ENCODE measurements at regions not wholly inside any gene's neighbourhood (a gene's known extent, or its start where the extent isn't known, plus 50 kb on each side); places are given as distances from the start of the nearest gene placed in this dataset.

- DNase-seq (ENCODE audit: low read depth, low spot score) = no peak
Observed at GRCh38 chr1:56191369-56191768, 388.0 kb downstream of the PLPP3 start.

- DNase-seq (ENCODE audit: low read depth, low spot score) = no peak
Observed at GRCh38 chr1:56190806-56191365, 388.5 kb downstream of the PLPP3 start.

DNA sequence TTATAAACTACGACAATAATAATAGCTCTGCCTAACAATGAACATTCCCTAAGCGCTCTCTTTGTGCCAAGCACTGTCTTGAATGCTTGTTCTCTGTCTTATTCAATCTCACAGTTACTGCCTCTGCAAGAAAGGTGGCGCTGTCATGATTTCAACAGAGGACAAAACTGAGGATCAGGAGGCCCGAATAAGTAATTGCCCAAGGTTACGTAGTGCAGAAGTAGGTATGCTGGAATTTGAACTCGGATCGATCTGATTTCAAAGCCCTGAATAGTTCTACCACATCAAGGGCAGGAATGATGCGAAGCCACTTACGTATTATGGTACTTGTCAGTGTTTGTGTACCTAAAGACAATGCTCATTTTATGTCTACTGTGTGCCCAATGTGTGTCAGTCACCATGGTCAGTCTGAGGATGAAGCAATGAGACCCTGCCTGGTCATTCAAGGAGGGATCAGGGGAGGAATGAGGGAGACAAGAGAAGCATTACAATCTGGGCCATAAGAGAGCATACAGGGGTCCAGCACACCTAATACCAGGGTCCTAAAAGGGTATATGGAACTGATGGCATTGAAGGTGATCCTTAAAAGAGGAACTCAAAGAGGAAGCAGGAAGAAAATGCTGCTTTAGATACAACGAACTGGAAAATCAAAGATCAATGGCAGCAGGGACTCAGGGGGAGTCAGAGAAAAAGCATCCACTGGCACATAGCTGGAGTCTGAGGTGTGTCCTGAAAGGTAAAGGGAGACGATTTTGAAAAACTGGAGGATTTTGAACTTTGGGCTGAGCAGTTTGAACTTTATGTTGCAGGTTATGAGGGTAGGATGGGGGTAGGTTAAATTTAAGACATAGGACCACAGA, 389.2 kb downstream of the PLPP3 start:
- no peak for DNase-seq (ENCODE audit: low read depth, low spot score)

GRCh38 chr1:56189454-56189853, 389.9 kb downstream of the PLPP3 start:
- no peak for DNase-seq (ENCODE audit: low read depth, low spot score)

DNA sequence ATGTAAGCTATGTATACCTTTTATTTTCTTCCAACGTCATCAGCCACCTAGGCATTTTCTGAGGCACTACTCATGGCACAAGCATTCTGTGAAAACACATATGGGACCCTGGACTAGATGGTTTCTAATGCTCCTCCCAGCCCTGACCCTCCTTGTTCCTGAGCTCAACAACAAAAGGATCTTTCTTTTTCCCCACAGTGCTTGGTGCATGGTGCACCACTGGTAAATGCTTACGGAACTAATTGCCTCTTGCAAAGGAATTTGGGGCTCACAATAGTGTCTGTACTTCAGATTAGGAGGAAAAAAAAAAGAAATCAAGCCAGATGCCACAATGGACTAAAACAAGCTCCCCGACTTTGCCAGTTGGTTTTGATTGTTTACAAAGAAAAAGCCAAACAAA, 390.5 kb downstream of the PLPP3 start:
- DNase-seq (ENCODE audit: low read depth, low spot score) = no peak

GRCh38 chr1:56188221-56188620, 391.1 kb downstream of the PLPP3 start:
- no peak for DNase-seq (ENCODE audit: low read depth, low spot score)

DNA sequence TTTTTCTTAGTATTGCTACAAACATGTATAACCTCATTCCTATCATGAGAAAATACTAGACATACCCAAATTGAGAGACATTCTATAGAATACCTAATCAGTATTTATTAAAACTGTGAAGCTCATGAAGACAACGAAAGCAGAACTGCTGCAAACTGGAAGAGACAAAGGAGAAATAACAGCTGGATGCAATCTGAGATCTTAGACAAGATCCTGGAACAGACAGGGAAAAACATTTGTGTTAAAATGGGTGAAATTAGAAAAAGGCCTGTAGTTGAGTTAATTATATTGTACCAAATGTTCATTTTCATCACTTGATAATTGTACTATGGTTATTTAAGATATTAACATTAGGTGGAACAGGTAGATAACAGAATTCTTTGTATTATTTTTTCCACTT, 392.0 kb downstream of the PLPP3 start:
- no peak for DNase-seq (ENCODE audit: low read depth, low spot score)

DNA sequence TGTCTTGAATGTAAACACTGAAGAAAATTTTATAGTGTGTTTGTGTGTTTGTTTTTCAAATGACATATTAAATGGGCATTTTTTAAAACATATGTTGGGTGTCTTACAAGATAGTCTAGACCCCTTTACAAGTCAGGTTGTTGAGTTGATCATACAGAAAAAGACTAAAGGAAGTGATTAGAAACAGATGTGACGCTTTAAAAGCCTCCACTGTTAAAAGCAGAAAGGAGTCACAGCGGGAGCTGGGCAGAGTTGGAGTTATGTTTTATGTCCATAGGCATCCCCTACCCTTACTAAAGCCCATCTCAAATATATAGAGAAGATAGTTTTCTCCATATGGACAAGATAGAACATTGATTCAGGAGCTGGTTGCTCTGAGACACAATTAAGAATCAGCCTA, 393.9 kb downstream of the PLPP3 start:
- no peak for DNase-seq (ENCODE audit: low read depth, low spot score)

DNA sequence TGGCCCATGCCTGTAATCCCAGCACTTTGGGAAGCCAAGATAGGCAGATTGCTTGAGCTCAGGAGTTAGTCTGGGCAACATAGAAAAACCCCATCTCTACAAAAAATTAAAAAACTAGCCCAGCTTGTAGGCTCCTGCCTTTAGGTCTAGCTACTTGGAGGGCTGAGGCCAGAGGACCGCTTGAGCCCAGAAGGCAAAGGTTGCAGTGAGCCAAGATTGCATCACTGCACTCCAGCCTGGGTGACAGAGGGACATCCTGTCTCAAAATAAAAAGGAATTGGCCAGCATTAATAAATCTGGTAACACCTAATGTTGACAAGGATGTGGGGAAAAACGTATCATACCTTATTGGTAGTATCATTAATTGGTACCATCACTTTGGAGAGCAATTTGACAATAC, 396.2 kb downstream of the PLPP3 start:
- DNase-seq (ENCODE audit: low read depth, low spot score) = no peak

GRCh38 chr1:56180520-56181190, 398.7 kb downstream of the PLPP3 start:
- no peak for DNase-seq (ENCODE audit: low read depth, low spot score)

- no peak for DNase-seq (ENCODE audit: low read depth, low spot score)
Observed at GRCh38 chr1:56179543-56179942, 399.8 kb downstream of the PLPP3 start.

- no peak for DNase-seq (ENCODE audit: low read depth, low spot score)
Observed at GRCh38 chr1:56175211-56175610, 404.2 kb downstream of the PLPP3 start.

DNA sequence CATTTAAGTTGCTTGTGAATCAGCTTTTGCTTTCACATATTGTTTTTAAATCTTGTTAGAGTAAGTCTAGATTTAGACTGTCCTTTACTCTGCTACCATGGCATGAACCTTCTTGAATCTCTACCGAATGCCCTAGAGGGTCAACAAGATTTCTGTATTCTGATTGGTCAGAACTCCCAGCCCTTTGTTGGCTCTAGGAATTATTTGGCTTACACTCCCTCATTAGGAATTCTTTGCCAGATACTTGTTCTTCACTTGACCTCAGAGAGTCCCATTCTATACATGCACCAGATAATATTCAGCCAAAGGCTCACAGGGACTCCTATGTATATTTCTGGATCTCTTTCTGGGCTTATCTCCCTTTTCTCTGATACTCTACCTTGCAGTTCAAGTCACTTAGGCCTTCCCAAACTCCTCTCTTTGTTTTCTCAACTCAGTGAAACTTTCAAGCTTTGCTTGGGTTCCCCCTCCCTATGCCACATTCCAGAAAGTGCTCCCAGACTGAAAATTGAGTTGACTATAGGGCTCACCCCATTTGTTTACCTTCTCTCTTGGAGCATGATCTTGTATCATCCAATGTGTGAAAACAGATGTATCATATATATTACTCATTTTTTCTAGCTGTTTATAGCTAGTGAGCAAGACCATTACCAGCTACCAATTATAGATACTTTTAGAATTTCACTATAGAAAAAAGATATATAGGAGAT, 405.0 kb downstream of the PLPP3 start:
- DNase-seq (ENCODE audit: low read depth, low spot score) = no peak

GRCh38 chr1:56173736-56174135, 405.6 kb downstream of the PLPP3 start:
- no peak for DNase-seq (ENCODE audit: low read depth, low spot score)

DNA sequence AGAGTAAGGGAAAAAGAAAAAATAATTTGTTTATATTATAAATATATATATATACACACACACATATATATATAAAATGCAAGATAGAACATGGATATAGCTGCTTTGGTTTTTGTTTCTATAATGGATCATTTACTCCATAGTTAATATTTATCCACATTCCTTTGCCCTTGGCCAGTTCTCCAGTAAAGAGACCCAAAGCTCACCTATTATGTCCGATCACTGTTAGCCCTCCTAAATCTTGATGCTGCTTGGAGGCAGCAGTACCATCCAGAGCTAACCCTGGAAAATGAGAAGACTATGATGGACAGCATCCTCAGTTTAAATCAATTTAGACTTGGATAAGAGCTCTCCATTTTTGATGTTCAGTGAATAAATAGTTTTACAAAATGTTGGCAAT, 407.7 kb downstream of the PLPP3 start:
- no peak for DNase-seq (ENCODE audit: low read depth, low spot score)

DNA sequence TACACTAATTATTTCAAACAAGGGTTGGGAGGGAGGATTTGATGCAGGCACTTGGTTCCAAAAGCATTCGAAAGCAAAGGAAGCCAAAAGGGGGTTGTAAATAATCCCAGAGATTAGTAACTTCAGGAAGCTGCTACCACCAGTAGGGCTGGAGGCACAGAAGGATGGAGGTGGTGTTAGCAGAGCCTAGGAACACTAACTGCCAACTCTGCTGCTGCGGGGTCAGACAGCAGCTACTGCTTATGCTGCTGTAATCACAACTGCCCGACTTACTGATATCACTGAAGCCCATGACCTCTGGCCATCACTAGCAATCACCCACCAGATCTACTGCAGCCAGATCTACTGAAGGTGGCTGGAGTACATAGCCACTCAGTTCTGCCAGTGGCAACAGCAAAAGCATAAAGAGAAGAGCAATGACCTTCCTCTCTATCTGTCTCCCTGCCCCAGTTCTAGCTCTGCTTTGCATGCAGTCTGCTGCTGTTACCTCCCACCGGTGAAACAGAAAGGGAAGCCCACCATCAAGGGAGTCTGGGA, 408.5 kb downstream of the PLPP3 start:
- DNase-seq (ENCODE audit: low read depth, low spot score) = no peak

GRCh38 chr1:56169856-56170255, 409.5 kb downstream of the PLPP3 start:
- no peak for DNase-seq (ENCODE audit: low read depth, low spot score)

DNA sequence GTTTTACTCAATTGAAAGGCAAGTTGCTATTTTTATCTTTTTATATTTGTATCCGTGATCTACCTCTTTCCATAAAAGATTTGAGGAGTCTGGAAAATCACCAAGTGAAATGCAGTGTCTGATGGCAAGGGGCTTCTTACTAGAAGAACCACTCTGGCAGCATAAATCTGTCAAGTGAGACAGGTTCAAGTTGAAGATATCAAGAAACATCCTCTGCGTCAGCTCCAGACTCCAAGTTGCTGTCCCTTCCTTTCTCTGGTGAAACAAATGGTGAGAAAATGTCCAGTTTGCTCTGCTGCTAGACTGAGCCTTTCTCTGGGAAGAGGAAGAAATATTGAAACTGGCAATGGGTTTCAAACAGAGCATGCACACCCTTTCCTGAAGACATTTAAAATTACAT, 411.2 kb downstream of the PLPP3 start:
- DNase-seq (ENCODE audit: low read depth, low spot score) = no peak

DNA sequence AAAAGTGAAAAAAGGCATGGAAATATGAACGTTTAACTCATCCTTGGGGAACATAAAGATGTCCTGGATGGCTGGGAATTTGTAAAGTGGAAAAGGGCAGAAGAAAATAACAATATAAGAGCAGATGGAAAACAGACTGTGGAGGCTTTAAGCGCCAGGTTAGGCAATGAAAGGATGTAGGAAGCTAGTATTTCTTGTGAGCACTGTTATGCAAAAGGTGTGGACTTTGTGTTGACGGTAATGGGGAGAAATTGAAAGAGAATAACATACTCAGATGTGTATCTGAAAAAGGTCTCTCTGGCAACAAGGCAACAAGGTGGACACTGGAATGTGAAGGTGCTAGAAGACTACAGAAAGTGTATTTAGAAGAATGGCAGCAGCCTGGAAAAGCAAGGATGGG, 411.8 kb downstream of the PLPP3 start:
- DNase-seq (ENCODE audit: low read depth, low spot score) = no peak

DNA sequence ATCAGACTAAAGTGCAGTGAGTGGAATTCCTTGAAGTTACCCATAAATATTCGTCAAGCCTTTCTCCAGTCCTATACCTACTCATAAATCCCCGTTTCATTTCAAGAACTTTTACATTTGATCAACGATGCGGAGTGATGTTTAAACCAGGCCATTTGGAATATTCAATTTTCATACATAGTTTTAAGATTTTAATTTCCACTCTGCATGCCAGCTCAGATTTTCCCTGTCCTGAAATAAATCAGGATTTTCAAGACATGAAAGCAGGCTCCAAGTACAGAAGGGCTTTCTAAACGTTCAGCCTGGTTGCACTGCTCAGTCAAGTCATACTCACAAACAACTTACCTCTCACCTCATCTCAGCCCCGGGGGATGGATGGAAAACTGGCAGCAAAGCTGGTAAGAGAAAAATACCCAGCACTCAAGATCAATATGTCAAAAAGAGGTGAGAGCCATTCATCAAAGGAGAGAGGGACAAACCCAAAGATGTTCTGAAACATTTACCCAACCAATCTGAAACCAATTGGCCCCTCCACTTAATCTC, 418.5 kb downstream of the PLPP3 start:
- no peak for DNase-seq (ENCODE audit: low read depth, low spot score)

Data from pulmonary artery endothelial cell (primary cell).